Neural progenitor cell (in vitro differentiated cells): ENCODE measurements at regions not wholly inside any gene's neighbourhood (a gene's known extent, or its start where the extent isn't known, plus 50 kb on each side); places are given as distances from the start of the nearest gene placed in this dataset.

Experiments used
- EZH2 ChIP-seq: fragments of 200-600 bp; sonication (generic); IDR thresholded peaks from 2 replicates; pipeline ENCODE4 v1.6.1; 2017; ENCODE audit warnings: antibody characterized with exemption, mild to moderate bottlenecking, moderate library complexity
- TF ChIP-seq, protein P1 (sequence below): fragments of 200-600 bp; sonication (generic); IDR thresholded peaks from 2 replicates; pipeline ENCODE4 v1.5.1; 2017; ENCODE audit warnings: antibody characterized with exemption, mild to moderate bottlenecking

GRCh38 chr4:148550788-148551187, 108.6 kb upstream of the NR3C2 start:
- no peak for TF ChIP-seq EZH2
- TF ChIP-seq, protein P1, sequence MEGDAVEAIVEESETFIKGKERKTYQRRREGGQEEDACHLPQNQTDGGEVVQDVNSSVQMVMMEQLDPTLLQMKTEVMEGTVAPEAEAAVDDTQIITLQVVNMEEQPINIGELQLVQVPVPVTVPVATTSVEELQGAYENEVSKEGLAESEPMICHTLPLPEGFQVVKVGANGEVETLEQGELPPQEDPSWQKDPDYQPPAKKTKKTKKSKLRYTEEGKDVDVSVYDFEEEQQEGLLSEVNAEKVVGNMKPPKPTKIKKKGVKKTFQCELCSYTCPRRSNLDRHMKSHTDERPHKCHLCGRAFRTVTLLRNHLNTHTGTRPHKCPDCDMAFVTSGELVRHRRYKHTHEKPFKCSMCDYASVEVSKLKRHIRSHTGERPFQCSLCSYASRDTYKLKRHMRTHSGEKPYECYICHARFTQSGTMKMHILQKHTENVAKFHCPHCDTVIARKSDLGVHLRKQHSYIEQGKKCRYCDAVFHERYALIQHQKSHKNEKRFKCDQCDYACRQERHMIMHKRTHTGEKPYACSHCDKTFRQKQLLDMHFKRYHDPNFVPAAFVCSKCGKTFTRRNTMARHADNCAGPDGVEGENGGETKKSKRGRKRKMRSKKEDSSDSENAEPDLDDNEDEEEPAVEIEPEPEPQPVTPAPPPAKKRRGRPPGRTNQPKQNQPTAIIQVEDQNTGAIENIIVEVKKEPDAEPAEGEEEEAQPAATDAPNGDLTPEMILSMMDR, result no peak
